ENCODE measurements at regions not wholly inside any gene's neighbourhood (a gene's known extent, or its start where the extent isn't known, plus 50 kb on each side); places are given as distances from the start of the nearest gene placed in this dataset.

GRCh38 chr6:90420500-90420899, 123.9 kb upstream of the BACH2 start:
- no peak for DNase-seq
- no peak overlapping the region for H3K4me3 Mint-ChIP-seq

GRCh38 chr6:90417385-90417784, 120.7 kb upstream of the BACH2 start:
- Histone ChIP-seq H3K27me3 (ENCODE audit: control insufficient read depth, insufficient read depth, low read length, poor library complexity, severe bottlenecking) (peaks cover 6% of the 10 kb centered on the region), H3K27ac (ENCODE audit: low read depth, low read length) (no peak overlapping the region), H3K4me3 (ENCODE audit: low read length) (no peak overlapping the region), H3K4me1 (ENCODE audit: control insufficient read depth, insufficient read depth, low read length) (peaks cover 5% of the 10 kb centered on the region), H3K9me3 (ENCODE audit: control insufficient read depth, low read length) (no peaks in the 10 kb centered on the region), H3K36me3 (ENCODE audit: control insufficient read depth, insufficient read depth, low read length) (no peaks in the 10 kb centered on the region), H3K9ac (ENCODE audit: extremely low read depth, low read length, poor library complexity, severe bottlenecking) (no peak overlapping the region)
- no peaks in the 10 kb centered on the region for H3K9me3 Mint-ChIP-seq
- H3K27ac Mint-ChIP-seq, result no peak overlapping the region
- 87% methylated on average over 1 of the region's 1 CpG; no CpG with 5 or more reads in 1 of the 2 experiments for WGBS, 2 experiments (ENCODE audit: insufficient coverage in 1 of 2, insufficient read length in 1 of 2)
- peaks cover 16% of the 10 kb centered on the region for H3K4me1 Mint-ChIP-seq
- DNase-seq, result no peak
- no peak overlapping the region for H3K4me3 Mint-ChIP-seq
- no peak for TF ChIP-seq CTCF (conservative IDR thresholded peaks at IDR 0.05)
- H3K27me3 Mint-ChIP-seq (ENCODE audit: insufficient read depth), result no peaks in the 10 kb centered on the region
- no peaks in the 10 kb centered on the region for H3K36me3 Mint-ChIP-seq (ENCODE audit: low read depth)

More at GRCh38 chr6:90420500-90420899, 123.9 kb upstream of the BACH2 start:
- no peaks in the 10 kb centered on the region for H3K4me1 Mint-ChIP-seq
- no peaks in the 10 kb centered on the region for H3K4me1 ChIP-seq (ENCODE audit: control insufficient read depth, insufficient read depth, low read length)
- H3K9me3 Mint-ChIP-seq, result no peaks in the 10 kb centered on the region
- H3K27me3 Mint-ChIP-seq (ENCODE audit: insufficient read depth), result peaks cover 3% of the 10 kb centered on the region
- H3K27ac ChIP-seq (ENCODE audit: low read depth, low read length), result no peak overlapping the region
- no peak overlapping the region for H3K27ac Mint-ChIP-seq
- no peaks in the 10 kb centered on the region for H3K36me3 ChIP-seq (ENCODE audit: control insufficient read depth, insufficient read depth, low read length)
- 88 to 94% methylated on average over 3 to 6 of the region's 6 CpGs for WGBS, 2 experiments (ENCODE audit: insufficient coverage in 1 of 2, insufficient read length in 1 of 2)
- H3K4me3 ChIP-seq (ENCODE audit: low read length), result no peak overlapping the region
- H3K9me3 ChIP-seq (ENCODE audit: control insufficient read depth, low read length), result no peaks in the 10 kb centered on the region
- no peak for TF ChIP-seq CTCF (conservative IDR thresholded peaks at IDR 0.05)
- no peaks in the 10 kb centered on the region for H3K27me3 ChIP-seq (ENCODE audit: control insufficient read depth, insufficient read depth, low read length, poor library complexity, severe bottlenecking)
- H3K36me3 Mint-ChIP-seq (ENCODE audit: low read depth), result no peaks in the 10 kb centered on the region
- H3K9ac ChIP-seq (ENCODE audit: extremely low read depth, low read length, poor library complexity, severe bottlenecking), result no peak overlapping the region

- H3K27me3 ChIP-seq (ENCODE audit: control insufficient read depth, insufficient read depth, low read length, poor library complexity, severe bottlenecking), result peaks cover 6% of the 10 kb centered on the region
- no peak for TF ChIP-seq CTCF (conservative IDR thresholded peaks at IDR 0.05)
- H3K9ac ChIP-seq (ENCODE audit: extremely low read depth, low read length, poor library complexity, severe bottlenecking), result no peak overlapping the region
- Mint-ChIP-seq H3K27me3 (ENCODE audit: insufficient read depth) (no peaks in the 10 kb centered on the region), H3K36me3 (ENCODE audit: low read depth) (no peaks in the 10 kb centered on the region), H3K4me1 (peaks cover 21% of the 10 kb centered on the region), H3K4me3 (no peak overlapping the region), H3K9me3 (no peaks in the 10 kb centered on the region), H3K27ac (no peak overlapping the region)
- no peaks in the 10 kb centered on the region for H3K9me3 ChIP-seq (ENCODE audit: control insufficient read depth, low read length)
- H3K36me3 ChIP-seq (ENCODE audit: control insufficient read depth, insufficient read depth, low read length), result no peaks in the 10 kb centered on the region
- no peak overlapping the region for H3K4me3 ChIP-seq (ENCODE audit: low read length)
- H3K4me1 ChIP-seq (ENCODE audit: control insufficient read depth, insufficient read depth, low read length), result peaks cover 5% of the 10 kb centered on the region
- no peak for DNase-seq
- no peak overlapping the region for H3K27ac ChIP-seq (ENCODE audit: low read depth, low read length)
These were observed 119.7 kb upstream of the BACH2 start for GRCh38 chr6:90416322-90416721.
